Liver (tissue), 3 donors: ENCODE measurements at regions not wholly inside any gene's neighbourhood (a gene's known extent, or its start where the extent isn't known, plus 50 kb on each side); places are given as distances from the start of the nearest gene placed in this dataset.

ENCODE experiments used
- EGR1 ChIP-seq, 2 donors: IDR thresholded peaks; 2 replicates each; pipeline ENCODE4 v1.6.1; 2016 to 2018; ENCODE audit warnings: antibody characterized with exemption in 2 of 2, low read depth in 2 of 2
- GABPA ChIP-seq, 2 donors: IDR thresholded peaks in 1 of 2; conservative IDR thresholded peaks in 1 of 2; 2 replicates each; pipeline ENCODE4 v1.6.1; 2016; ENCODE audit warnings: antibody characterized with exemption in 2 of 2, mild to moderate bottlenecking in 1 of 2, moderate library complexity in 1 of 2
- TF ChIP-seq, protein P1 (sequence below): fragments of 150-350 bp; IDR thresholded peaks from 2 replicates; pipeline ENCODE4 v1.5.1; 2017; ENCODE audit warnings: improper control_type of control experiment, low read depth, low read length; ENCODE audit not compliant: missing input control
- TF ChIP-seq, protein P2 (sequence below): IDR thresholded peaks from 2 replicates; pipeline ENCODE4 v1.6.1; 2016; ENCODE audit warnings: antibody characterized with exemption, mild to moderate bottlenecking
- TF ChIP-seq, protein P3 (sequence below): IDR thresholded peaks from 2 replicates; pipeline ENCODE4 v1.6.1; 2016; ENCODE audit warnings: antibody characterized with exemption
- donor health status: healthy.
- donor health status: healthy.

DNA sequence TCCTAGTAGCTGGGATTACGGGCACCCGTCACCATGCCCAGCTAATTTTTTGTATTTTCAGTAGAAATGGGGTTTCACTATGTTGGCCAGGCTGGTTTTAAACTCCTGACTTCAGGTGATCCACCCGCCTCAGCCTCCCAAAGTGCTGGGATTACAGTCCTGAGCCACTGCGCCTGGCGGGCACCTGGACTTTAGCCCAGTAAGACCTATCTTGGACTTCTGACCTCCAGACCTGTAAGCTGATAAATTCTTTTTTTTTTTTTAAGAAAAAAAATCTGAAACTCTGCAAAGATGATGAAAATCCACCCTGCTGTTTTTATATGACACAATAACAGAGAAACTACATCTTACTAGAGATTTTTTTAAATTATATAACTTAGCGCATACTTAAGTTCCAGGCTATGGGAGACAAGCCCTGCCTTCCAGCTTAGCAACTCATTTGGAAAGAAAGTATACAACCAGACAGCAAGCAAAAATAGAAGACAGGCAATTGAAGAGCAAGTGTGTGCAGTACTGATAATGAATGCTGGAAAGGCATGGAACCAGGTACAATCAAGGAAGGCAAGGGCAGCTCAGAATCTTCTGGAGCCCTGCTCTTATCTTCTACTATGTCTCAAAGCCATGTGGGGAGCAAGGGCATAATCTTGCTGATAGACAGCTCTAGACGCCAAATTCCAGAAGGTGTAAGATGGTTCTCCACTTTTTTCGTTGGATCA is 104.2 kb downstream of the CD83 start:
- TF ChIP-seq, protein P1, sequence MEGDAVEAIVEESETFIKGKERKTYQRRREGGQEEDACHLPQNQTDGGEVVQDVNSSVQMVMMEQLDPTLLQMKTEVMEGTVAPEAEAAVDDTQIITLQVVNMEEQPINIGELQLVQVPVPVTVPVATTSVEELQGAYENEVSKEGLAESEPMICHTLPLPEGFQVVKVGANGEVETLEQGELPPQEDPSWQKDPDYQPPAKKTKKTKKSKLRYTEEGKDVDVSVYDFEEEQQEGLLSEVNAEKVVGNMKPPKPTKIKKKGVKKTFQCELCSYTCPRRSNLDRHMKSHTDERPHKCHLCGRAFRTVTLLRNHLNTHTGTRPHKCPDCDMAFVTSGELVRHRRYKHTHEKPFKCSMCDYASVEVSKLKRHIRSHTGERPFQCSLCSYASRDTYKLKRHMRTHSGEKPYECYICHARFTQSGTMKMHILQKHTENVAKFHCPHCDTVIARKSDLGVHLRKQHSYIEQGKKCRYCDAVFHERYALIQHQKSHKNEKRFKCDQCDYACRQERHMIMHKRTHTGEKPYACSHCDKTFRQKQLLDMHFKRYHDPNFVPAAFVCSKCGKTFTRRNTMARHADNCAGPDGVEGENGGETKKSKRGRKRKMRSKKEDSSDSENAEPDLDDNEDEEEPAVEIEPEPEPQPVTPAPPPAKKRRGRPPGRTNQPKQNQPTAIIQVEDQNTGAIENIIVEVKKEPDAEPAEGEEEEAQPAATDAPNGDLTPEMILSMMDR: no peak
- TF ChIP-seq, protein P2, sequence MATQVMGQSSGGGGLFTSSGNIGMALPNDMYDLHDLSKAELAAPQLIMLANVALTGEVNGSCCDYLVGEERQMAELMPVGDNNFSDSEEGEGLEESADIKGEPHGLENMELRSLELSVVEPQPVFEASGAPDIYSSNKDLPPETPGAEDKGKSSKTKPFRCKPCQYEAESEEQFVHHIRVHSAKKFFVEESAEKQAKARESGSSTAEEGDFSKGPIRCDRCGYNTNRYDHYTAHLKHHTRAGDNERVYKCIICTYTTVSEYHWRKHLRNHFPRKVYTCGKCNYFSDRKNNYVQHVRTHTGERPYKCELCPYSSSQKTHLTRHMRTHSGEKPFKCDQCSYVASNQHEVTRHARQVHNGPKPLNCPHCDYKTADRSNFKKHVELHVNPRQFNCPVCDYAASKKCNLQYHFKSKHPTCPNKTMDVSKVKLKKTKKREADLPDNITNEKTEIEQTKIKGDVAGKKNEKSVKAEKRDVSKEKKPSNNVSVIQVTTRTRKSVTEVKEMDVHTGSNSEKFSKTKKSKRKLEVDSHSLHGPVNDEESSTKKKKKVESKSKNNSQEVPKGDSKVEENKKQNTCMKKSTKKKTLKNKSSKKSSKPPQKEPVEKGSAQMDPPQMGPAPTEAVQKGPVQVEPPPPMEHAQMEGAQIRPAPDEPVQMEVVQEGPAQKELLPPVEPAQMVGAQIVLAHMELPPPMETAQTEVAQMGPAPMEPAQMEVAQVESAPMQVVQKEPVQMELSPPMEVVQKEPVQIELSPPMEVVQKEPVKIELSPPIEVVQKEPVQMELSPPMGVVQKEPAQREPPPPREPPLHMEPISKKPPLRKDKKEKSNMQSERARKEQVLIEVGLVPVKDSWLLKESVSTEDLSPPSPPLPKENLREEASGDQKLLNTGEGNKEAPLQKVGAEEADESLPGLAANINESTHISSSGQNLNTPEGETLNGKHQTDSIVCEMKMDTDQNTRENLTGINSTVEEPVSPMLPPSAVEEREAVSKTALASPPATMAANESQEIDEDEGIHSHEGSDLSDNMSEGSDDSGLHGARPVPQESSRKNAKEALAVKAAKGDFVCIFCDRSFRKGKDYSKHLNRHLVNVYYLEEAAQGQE: no peak
- TF ChIP-seq GABPA (IDR thresholded peaks at IDR 0.05 in 1 of 2, conservative IDR thresholded peaks at IDR 0.05 in 1 of 2) (no peak), EGR1 (IDR thresholded peaks at IDR 0.05; ENCODE audit: low read depth in 2 of 2) (no peak)
- TF ChIP-seq, protein P3, sequence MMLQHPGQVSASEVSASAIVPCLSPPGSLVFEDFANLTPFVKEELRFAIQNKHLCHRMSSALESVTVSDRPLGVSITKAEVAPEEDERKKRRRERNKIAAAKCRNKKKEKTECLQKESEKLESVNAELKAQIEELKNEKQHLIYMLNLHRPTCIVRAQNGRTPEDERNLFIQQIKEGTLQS: no peak
